ENCODE measurements at regions not wholly inside any gene's neighbourhood (a gene's known extent, or its start where the extent isn't known, plus 50 kb on each side); places are given as distances from the start of the nearest gene placed in this dataset.

GRCh38 chr15:83362706-83363105 lies 78.2 kb upstream of the BNC1 start:
- TF ChIP-seq CTCF (IDR thresholded peaks at IDR 0.05; ENCODE audit: low read depth, low read length, missing control alignments) = no peak
- no peak for DNase-seq (ENCODE audit: extremely low read depth, low read depth)
- no peak overlapping the region for H3K4me3 ChIP-seq (replicated peaks; ENCODE audit: low read depth, low read length)

DNA sequence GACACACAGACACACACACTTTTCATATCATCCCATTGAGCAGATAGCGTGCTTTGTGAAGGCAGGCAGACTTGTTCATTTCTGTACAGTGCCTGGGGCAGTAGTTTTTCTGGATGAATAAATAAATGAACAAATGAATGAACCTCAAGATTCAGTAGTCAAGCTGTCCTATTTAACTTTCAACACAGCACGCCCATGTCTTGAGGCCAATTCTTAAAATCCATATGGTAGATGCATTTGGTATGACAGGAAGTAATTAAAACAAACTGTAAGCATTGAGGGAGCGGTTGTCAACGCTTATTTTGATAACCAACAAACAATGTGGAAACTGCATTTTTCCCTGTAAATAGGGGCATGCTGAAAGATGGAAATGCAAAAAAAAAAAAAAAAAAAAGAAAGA lies 80.0 kb upstream of the BNC1 start:
- TF ChIP-seq CTCF (IDR thresholded peaks at IDR 0.05; ENCODE audit: low read depth, low read length, missing control alignments) = no peak
- no peak for DNase-seq (ENCODE audit: extremely low read depth, low read depth)
- H3K4me3 ChIP-seq (replicated peaks; ENCODE audit: low read depth, low read length) = no peak overlapping the region

- peak overlapping the region; percentile 42 for H3K4me3 ChIP-seq (replicated peaks; ENCODE audit: low read depth, low read length)
- no peak for TF ChIP-seq CTCF (IDR thresholded peaks at IDR 0.05; ENCODE audit: low read depth, low read length, missing control alignments)
- peak; percentile 49 for DNase-seq (ENCODE audit: extremely low read depth, low read depth)
These were observed 81.0 kb upstream of the BNC1 start for GRCh38 chr15:83365370-83365938.

DNA sequence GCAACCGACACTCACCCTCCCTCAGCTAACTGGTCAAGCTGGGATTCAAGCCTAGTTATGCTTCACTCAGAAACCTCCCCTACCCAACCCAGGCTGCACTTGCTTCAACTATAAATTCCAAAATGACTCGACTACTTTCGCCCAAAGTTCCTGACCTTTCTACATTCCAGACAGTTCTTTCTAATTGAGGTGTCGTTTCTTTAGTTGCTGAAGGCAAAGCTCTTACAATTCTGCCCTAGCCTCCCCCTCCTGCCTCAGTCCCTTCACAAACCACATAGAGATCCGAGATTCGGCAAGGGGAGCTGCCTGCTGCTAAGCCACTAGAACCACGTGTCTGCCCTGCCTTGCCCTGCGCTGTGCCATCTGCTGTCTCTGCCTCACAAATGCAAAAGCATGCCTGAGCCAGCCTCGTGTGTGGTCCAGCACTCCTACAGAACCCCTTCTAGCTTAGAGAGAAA lies 74.7 kb upstream of the SH3GL3 start:
- no peak for TF ChIP-seq CTCF (IDR thresholded peaks at IDR 0.05; ENCODE audit: low read depth, low read length, missing control alignments)
- H3K4me3 ChIP-seq (replicated peaks; ENCODE audit: low read depth, low read length) = no peak overlapping the region
- DNase-seq (ENCODE audit: extremely low read depth, low read depth) = no peak

GRCh38 chr15:83378921-83379578 lies 68.1 kb upstream of the SH3GL3 start:
- no peak for DNase-seq (ENCODE audit: extremely low read depth, low read depth)
- no peak for TF ChIP-seq CTCF (IDR thresholded peaks at IDR 0.05; ENCODE audit: low read depth, low read length, missing control alignments)
- no peak overlapping the region for H3K4me3 ChIP-seq (replicated peaks; ENCODE audit: low read depth, low read length)

DNA sequence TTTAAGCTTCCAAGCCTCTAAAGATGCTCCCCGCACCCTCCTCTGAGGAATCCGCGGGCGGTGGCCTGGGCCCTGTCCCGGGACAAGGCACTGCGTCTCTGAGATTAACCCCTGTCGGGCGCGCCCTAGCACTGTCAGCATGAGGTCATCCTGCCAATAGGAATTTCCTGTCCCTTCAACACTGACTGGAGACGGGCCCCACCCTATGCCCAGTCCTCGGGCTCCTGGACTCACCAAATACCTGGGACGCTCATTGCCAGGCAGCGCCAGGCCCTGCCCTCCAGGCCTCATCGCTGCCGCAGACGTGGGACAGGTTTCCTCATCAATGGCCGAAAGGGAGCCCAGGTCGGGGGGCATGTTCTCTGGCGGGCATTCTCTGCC lies 67.6 kb upstream of the SH3GL3 start:
- no peak for DNase-seq (ENCODE audit: extremely low read depth, low read depth)
- TF ChIP-seq CTCF (IDR thresholded peaks at IDR 0.05; ENCODE audit: low read depth, low read length, missing control alignments) = no peak
- H3K4me3 ChIP-seq (replicated peaks; ENCODE audit: low read depth, low read length) = no peak overlapping the region
